Nephron (organoid): ENCODE measurements at regions not wholly inside any gene's neighbourhood (a gene's known extent, or its start where the extent isn't known, plus 50 kb on each side); places are given as distances from the start of the nearest gene placed in this dataset.

Experiments used
- H3K27ac Mint-ChIP-seq, 3 experiments: 2 replicates each; pipeline ENCODE4 v1.8.0; 2020; ENCODE audit warnings: mixed read lengths in 3 of 3, mild to moderate bottlenecking in 2 of 3, moderate library complexity in 1 of 3
- H3K27me3 Mint-ChIP-seq: 2 replicates; pipeline ENCODE4 v1.8.0; 2021; ENCODE audit warnings: low read depth, mild to moderate bottlenecking, moderate library complexity, mixed read lengths
- H3K36me3 Mint-ChIP-seq: 2 replicates; pipeline ENCODE4 v1.8.0; 2020; ENCODE audit warnings: low read depth, mixed read lengths
- H3K4me1 Mint-ChIP-seq: 2 replicates; pipeline ENCODE4 v1.8.0; 2020; ENCODE audit warnings: mixed read lengths
- H3K4me3 Mint-ChIP-seq, 3 experiments: 2 replicates each; pipeline ENCODE4 v1.8.0; 2020; ENCODE audit warnings: mild to moderate bottlenecking in 3 of 3, mixed read lengths in 3 of 3, moderate library complexity in 2 of 3
- H3K9me3 Mint-ChIP-seq: 2 replicates; pipeline ENCODE4 v1.8.0; 2020; ENCODE audit warnings: mixed read lengths
- CTCF ChIP-seq, 3 experiments: fragments of 200-600 bp; sonication (generic); IDR thresholded peaks; one replicate each; pipeline ENCODE4 v1.5.0; 2021; ENCODE audit warnings: antibody characterized with exemption in 3 of 3; ENCODE audit not compliant: unreplicated experiment in 3 of 3

GRCh38 chr18:7516266-7517117 is 50.6 kb upstream of the PTPRM start:
- H3K27ac Mint-ChIP-seq = no peak overlapping the region
- peaks cover 11% of the 10 kb centered on the region for H3K4me1 Mint-ChIP-seq
- no peaks in the 10 kb centered on the region for H3K9me3 Mint-ChIP-seq
- no peaks in the 10 kb centered on the region for H3K27me3 Mint-ChIP-seq
- H3K4me3 Mint-ChIP-seq = no peak overlapping the region
- TF ChIP-seq CTCF (IDR thresholded peaks at IDR 0.05; ENCODE audit: unreplicated experiment in 3 of 3) = no peak
- H3K36me3 Mint-ChIP-seq = no peaks in the 10 kb centered on the region
